ENCODE measurements at regions not wholly inside any gene's neighbourhood (a gene's known extent, or its start where the extent isn't known, plus 50 kb on each side); places are given as distances from the start of the nearest gene placed in this dataset.
"Not testable (repeated sequence)": the region's sequence is repeated elsewhere in the genome, so short reads cannot be mapped to it uniquely, and the experiment has no call there.

DNA sequence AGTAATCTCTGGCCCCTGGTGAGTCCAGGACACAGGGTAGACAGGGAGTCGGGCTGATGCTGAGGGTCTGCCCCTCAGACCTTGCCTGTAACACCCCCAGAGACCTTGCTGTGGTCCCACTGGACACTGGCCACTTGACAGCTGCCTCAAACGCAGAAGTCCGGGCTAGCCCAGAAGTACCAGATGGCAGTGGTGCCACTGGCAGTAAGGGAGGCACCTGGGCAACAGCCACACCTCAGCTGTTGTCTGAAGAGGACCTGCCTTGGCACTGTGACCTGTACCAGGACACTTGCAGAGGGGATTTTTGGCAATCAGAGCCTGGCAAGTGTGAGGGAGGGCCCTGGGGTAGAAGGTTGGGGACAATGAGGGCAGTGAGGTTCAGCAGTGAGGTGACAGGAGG lies 63.3 kb upstream of the UXT start:
- in situ Hi-C loops (cut with HindIII; ENCODE audit: low sequenced_read_pairs) = no loop called here
- no peak for DNase-seq (ENCODE audit: low read depth)
- no peak overlapping the region for H3K4me3 ChIP-seq (ENCODE audit: low read depth, low read length)
- TF ChIP-seq, protein P1, sequence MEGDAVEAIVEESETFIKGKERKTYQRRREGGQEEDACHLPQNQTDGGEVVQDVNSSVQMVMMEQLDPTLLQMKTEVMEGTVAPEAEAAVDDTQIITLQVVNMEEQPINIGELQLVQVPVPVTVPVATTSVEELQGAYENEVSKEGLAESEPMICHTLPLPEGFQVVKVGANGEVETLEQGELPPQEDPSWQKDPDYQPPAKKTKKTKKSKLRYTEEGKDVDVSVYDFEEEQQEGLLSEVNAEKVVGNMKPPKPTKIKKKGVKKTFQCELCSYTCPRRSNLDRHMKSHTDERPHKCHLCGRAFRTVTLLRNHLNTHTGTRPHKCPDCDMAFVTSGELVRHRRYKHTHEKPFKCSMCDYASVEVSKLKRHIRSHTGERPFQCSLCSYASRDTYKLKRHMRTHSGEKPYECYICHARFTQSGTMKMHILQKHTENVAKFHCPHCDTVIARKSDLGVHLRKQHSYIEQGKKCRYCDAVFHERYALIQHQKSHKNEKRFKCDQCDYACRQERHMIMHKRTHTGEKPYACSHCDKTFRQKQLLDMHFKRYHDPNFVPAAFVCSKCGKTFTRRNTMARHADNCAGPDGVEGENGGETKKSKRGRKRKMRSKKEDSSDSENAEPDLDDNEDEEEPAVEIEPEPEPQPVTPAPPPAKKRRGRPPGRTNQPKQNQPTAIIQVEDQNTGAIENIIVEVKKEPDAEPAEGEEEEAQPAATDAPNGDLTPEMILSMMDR (IDR thresholded peaks at IDR 0.05; ENCODE audit: low read depth, low read length, missing control alignments) = no peak

DNA sequence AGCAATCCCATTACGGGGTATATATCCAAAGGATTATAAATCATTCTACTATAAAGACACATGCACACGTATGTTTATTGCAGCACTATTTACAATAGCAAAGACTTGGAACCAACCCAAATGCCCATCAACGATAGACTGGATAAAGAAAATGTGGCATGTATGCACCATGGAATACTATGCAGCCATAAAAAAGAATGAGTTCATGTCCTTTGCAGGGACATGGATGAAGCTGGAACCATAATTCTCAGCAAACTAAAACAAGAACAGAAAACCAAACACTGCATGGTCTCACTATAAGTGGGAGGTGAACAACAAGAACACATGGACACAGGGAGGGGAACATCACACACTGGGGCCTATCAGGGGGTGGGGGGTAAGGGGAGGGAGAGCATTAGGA lies 56.1 kb upstream of the UXT start:
- DNase-seq (ENCODE audit: low read depth); H3K4me3 ChIP-seq (ENCODE audit: low read depth, low read length); in situ Hi-C loops (cut with HindIII; ENCODE audit: low sequenced_read_pairs): not testable (repeated sequence)

DNA sequence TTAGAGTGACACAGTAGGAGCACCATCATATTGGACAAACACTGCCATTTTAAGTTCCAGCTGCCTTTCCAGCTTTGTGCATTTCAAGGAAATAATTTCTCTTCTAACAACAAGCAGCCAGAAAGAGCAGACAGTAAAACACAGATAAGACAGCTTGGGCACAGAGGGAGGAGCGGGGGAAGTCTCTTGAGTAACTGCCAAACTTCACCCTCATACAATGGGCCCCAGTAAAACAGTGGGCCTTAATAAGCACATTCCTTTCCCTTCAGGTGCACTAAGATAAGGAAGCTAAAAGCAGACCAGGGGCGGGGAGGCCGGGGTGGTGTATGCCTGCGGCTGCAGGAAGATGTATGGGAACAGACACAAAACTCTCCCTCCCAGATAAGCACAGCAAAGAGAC lies 53.7 kb upstream of the UXT start:
- H3K4me3 ChIP-seq (ENCODE audit: low read depth, low read length); in situ Hi-C loops (cut with HindIII; ENCODE audit: low sequenced_read_pairs); DNase-seq (ENCODE audit: low read depth): not testable (repeated sequence)

DNA sequence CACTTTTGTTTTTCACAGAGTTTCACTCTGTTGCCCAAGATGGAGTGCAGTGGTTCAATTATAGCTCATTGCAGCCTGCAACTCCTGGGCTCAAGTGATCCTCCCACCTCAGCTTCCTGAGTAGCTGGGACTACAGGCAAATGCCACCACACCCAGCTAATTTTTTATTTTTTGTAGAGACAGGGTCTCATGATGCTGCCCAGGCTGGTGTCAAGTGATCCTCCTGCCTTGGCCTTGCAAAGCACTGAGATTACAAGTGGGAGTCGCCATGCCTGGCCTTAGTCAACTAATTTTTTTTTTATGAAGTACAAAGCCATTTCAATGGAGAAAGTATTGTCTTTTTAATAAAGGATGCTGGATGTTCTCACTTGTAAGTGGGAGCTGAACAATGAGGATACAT lies 51.3 kb upstream of the UXT start:
- in situ Hi-C loops (cut with HindIII; ENCODE audit: low sequenced_read_pairs) = no loop called here
- TF ChIP-seq, protein P1 (IDR thresholded peaks at IDR 0.05; ENCODE audit: low read depth, low read length, missing control alignments) = no peak
- H3K4me3 ChIP-seq (ENCODE audit: low read depth, low read length) = no peak overlapping the region
- no peak for DNase-seq (ENCODE audit: low read depth)
